Nephron progenitor cell (in vitro differentiated cells): ENCODE measurements at regions not wholly inside any gene's neighbourhood (a gene's known extent, or its start where the extent isn't known, plus 50 kb on each side); places are given as distances from the start of the nearest gene placed in this dataset.
"Not testable (repeated sequence)": the region's sequence is repeated elsewhere in the genome, so short reads cannot be mapped to it uniquely, and the experiment has no call there.

Experiments used
- DNase-seq: peaks from one replicate; pipeline ENCODE4 v3.0.0; 2021
- H3K27ac Mint-ChIP-seq: 2 replicates; pipeline ENCODE4 v1.8.0; 2021; ENCODE audit warnings: mild to moderate bottlenecking, moderate library complexity, mixed read lengths
- H3K27me3 Mint-ChIP-seq: 2 replicates; pipeline ENCODE4 v1.8.0; 2021; ENCODE audit warnings: mild to moderate bottlenecking, low read depth, mixed read lengths; ENCODE audit not compliant: poor library complexity
- H3K36me3 Mint-ChIP-seq: 2 replicates; pipeline ENCODE4 v1.8.0; 2021; ENCODE audit warnings: low read depth, mixed read lengths
- H3K4me1 Mint-ChIP-seq: 2 replicates; pipeline ENCODE4 v1.8.0; 2021; ENCODE audit warnings: mixed read lengths
- H3K4me3 Mint-ChIP-seq: 2 replicates; pipeline ENCODE4 v1.8.0; 2021; ENCODE audit warnings: mild to moderate bottlenecking, moderate library complexity, mixed read lengths
- H3K9me3 Mint-ChIP-seq: 2 replicates; pipeline ENCODE4 v1.8.0; 2021; ENCODE audit warnings: mild to moderate bottlenecking, moderate library complexity, mixed read lengths
- CTCF ChIP-seq: fragments of 200-600 bp; sonication (generic); IDR thresholded peaks from 2 replicates; pipeline ENCODE4 v1.5.0; 2021; ENCODE audit warnings: antibody characterized with exemption

GRCh38 chr2:182608181-182608845 is 107.7 kb upstream of the DNAJC10 start:
- Mint-ChIP-seq H3K9me3 (peaks cover 6% of the 10 kb centered on the region), H3K36me3 (no peaks in the 10 kb centered on the region), H3K27ac (no peak overlapping the region), H3K4me1 (no peaks in the 10 kb centered on the region), H3K4me3 (no peak overlapping the region), H3K27me3 (no peaks in the 10 kb centered on the region)
- TF ChIP-seq CTCF = no peak
- DNase-seq = no peak

- not testable (repeated sequence) for H3K27ac Mint-ChIP-seq, H3K9me3 Mint-ChIP-seq, H3K4me3 Mint-ChIP-seq
These were observed 107.1 kb upstream of the DNAJC10 start for GRCh38 chr2:182609005-182609404.

GRCh38 chr2:182610231-182610630 is 105.8 kb upstream of the DNAJC10 start:
- Mint-ChIP-seq H3K27me3 (no peaks in the 10 kb centered on the region), H3K4me3 (no peak overlapping the region), H3K9me3 (peaks cover 6% of the 10 kb centered on the region), H3K27ac (no peak overlapping the region), H3K4me1 (no peaks in the 10 kb centered on the region), H3K36me3 (no peaks in the 10 kb centered on the region)
- TF ChIP-seq CTCF = no peak
- DNase-seq = no peak

More at GRCh38 chr2:182609005-182609404, 107.1 kb upstream of the DNAJC10 start:
- H3K36me3 Mint-ChIP-seq, H3K4me1 Mint-ChIP-seq, DNase-seq, H3K27me3 Mint-ChIP-seq: not testable (repeated sequence)

GRCh38 chr2:182611009-182611408 is 105.0 kb upstream of the DNAJC10 start:
- TF ChIP-seq CTCF = no peak

GRCh38 chr2:182615036-182615435 is 101.0 kb upstream of the DNAJC10 start:
- no peaks in the 10 kb centered on the region for H3K9me3 Mint-ChIP-seq
- no peaks in the 10 kb centered on the region for H3K27me3 Mint-ChIP-seq
- no peaks in the 10 kb centered on the region for H3K4me1 Mint-ChIP-seq
- H3K27ac Mint-ChIP-seq = no peak overlapping the region
- no peak for DNase-seq
- no peak for TF ChIP-seq CTCF
- H3K4me3 Mint-ChIP-seq = no peak overlapping the region
- no peaks in the 10 kb centered on the region for H3K36me3 Mint-ChIP-seq

More at GRCh38 chr2:182611009-182611408, 105.0 kb upstream of the DNAJC10 start:
- Mint-ChIP-seq H3K9me3 (peaks cover 6% of the 10 kb centered on the region), H3K27ac (no peak overlapping the region), H3K27me3 (no peaks in the 10 kb centered on the region), H3K4me1 (no peaks in the 10 kb centered on the region), H3K4me3 (no peak overlapping the region), H3K36me3 (no peaks in the 10 kb centered on the region)
- no peak for DNase-seq

GRCh38 chr2:182616471-182617393 is 99.3 kb upstream of the DNAJC10 start:
- DNase-seq = no peak
- Mint-ChIP-seq H3K9me3 (no peaks in the 10 kb centered on the region), H3K27ac (no peak overlapping the region), H3K36me3 (no peaks in the 10 kb centered on the region), H3K27me3 (no peaks in the 10 kb centered on the region), H3K4me1 (no peaks in the 10 kb centered on the region), H3K4me3 (no peak overlapping the region)
- no peak for TF ChIP-seq CTCF
